ENCODE measurements at regions not wholly inside any gene's neighbourhood (a gene's known extent, or its start where the extent isn't known, plus 50 kb on each side); places are given as distances from the start of the nearest gene placed in this dataset.

GRCh38 chr4:45569619-45570018 is 554.2 kb downstream of the GABRG1 start:
- TF ChIP-seq, protein P1, sequence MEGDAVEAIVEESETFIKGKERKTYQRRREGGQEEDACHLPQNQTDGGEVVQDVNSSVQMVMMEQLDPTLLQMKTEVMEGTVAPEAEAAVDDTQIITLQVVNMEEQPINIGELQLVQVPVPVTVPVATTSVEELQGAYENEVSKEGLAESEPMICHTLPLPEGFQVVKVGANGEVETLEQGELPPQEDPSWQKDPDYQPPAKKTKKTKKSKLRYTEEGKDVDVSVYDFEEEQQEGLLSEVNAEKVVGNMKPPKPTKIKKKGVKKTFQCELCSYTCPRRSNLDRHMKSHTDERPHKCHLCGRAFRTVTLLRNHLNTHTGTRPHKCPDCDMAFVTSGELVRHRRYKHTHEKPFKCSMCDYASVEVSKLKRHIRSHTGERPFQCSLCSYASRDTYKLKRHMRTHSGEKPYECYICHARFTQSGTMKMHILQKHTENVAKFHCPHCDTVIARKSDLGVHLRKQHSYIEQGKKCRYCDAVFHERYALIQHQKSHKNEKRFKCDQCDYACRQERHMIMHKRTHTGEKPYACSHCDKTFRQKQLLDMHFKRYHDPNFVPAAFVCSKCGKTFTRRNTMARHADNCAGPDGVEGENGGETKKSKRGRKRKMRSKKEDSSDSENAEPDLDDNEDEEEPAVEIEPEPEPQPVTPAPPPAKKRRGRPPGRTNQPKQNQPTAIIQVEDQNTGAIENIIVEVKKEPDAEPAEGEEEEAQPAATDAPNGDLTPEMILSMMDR (conservative IDR thresholded peaks at IDR 0.05; ENCODE audit: low read depth, low read length): no peak
- TF ChIP-seq SMC3 (IDR thresholded peaks at IDR 0.05; ENCODE audit: low read depth, low read length) (no peak), BHLHE40 (IDR thresholded peaks at IDR 0.05; ENCODE audit: low read depth, low read length) (no peak), MAFK (IDR thresholded peaks at IDR 0.05; ENCODE audit: low read depth, low read length) (no peak), POLR2A (IDR thresholded peaks at IDR 0.05; ENCODE audit: low read depth, low read length) (no peak), FOS (IDR thresholded peaks at IDR 0.05; ENCODE audit: low read depth, low read length) (no peak)
- TF ChIP-seq, protein P2, sequence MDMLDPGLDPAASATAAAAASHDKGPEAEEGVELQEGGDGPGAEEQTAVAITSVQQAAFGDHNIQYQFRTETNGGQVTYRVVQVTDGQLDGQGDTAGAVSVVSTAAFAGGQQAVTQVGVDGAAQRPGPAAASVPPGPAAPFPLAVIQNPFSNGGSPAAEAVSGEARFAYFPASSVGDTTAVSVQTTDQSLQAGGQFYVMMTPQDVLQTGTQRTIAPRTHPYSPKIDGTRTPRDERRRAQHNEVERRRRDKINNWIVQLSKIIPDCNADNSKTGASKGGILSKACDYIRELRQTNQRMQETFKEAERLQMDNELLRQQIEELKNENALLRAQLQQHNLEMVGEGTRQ (IDR thresholded peaks at IDR 0.05; ENCODE audit: low read depth, low read length): no peak

All from IMR-90 (cell line).